VCaP (cell line): ENCODE measurements at regions not wholly inside any gene's neighbourhood (a gene's known extent, or its start where the extent isn't known, plus 50 kb on each side); places are given as distances from the start of the nearest gene placed in this dataset.

Source experiments
- H3K27ac ChIP-seq: fragments of 450-650 bp; 2 replicates; pipeline ENCODE4 v1.5.1; 2017
- CTCF ChIP-seq: fragments of 450-650 bp; conservative IDR thresholded peaks from 2 replicates; pipeline ENCODE4 v1.5.1; 2017; ENCODE audit warnings: mild to moderate bottlenecking, moderate library complexity

DNA sequence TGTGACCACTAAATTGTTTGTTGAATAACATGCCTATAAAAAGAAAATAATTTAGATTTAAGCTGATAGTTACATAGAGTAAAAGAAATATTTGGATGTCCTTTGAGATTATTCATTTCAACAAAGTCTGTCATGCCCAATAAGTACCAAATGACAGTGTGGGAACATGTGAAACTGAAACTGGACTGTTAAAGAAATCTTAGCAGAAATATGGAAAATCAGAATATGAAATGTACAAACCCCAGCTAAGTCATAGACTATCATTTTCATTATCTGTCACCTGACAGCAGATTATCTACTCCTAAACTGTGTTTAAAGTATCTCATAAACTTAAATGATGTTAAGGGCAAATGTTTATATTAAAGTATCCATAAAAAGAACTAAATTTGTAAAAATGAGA, 437.8 kb upstream of the FAM241A start:
- no peak overlapping the region for H3K27ac ChIP-seq
- TF ChIP-seq CTCF, result no peak

GRCh38 chr4:111712093-111712677, 433.1 kb upstream of the FAM241A start:
- TF ChIP-seq CTCF, result no peak
- H3K27ac ChIP-seq, result no peak overlapping the region

DNA sequence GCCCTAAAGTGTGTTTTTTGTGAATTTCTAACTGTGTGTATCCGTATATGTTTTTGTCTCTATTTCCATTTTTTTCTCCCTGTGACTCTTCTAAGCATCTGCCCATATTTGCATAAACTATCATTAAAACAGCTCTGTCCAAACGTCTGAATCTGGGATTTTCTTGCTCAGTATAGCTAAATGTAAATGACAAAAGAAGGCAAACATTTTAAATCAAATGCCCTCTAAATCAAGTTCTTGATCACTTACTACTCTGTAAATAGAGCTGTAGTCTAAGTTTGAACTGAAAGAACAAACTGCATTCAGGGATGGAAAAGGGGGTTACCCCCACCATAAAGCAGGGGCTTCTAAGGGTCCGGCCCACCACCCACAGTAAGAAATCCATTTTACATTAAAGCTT, 432.0 kb upstream of the FAM241A start:
- TF ChIP-seq CTCF, result no peak
- H3K27ac ChIP-seq, result no peak overlapping the region

DNA sequence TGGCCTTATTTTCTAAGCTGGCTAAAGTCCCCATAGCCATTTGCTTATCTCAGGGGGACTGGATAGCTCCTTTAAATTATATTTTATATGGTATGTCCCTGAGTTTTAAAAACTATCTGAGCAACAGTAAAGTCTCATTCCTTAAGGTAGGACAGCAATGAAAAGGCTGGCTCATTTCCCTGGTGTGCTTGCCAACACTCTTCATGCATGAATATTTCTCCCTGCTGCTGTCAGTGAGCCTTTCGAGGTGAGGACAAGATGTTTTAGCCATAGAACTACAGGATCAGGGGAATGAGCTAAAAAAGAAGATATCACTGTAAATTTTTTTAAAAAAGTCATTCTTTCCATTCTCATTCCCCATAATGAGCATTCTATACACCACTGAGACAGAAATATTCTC, 427.3 kb upstream of the FAM241A start:
- H3K27ac ChIP-seq, result no peak overlapping the region
- no peak for TF ChIP-seq CTCF

- H3K27ac ChIP-seq, result no peak overlapping the region
- no peak for TF ChIP-seq CTCF
These were observed 426.3 kb upstream of the FAM241A start for GRCh38 chr4:111718763-111719559.

DNA sequence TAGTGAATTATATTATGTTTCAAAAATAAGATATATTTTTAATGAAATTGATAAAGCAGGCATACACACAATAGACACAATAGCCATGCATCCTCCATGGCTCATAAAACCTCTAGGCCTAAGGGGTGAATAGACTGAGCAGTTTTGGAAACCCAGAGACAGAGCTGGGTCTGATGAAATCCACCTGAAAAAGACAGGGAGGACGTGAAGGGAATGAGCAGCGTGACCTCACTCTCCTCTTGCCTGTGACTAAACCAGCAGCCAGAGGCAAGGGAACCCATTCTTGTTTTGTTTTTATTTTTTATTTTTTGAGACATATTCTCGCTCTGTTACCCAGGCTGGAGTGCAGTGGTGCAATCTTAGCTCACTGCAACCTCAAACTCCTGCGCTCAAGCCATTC, 424.4 kb upstream of the FAM241A start:
- no peak for TF ChIP-seq CTCF
- H3K27ac ChIP-seq, result no peak overlapping the region

GRCh38 chr4:111722213-111722720, 423.0 kb upstream of the FAM241A start:
- no peak for TF ChIP-seq CTCF
- H3K27ac ChIP-seq, result no peak overlapping the region
